ENCODE measurements at regions not wholly inside any gene's neighbourhood (a gene's known extent, or its start where the extent isn't known, plus 50 kb on each side); places are given as distances from the start of the nearest gene placed in this dataset.

GRCh38 chr10:131703541-131703940 is 197.3 kb upstream of the PPP2R2D start:
- Histone ChIP-seq H3K27me3 (ENCODE audit: control insufficient read depth in 2 of 2, insufficient read depth in 2 of 2, low read length in 2 of 2) (no peaks in the 10 kb centered on the region), H3K9me3 (ENCODE audit: control insufficient read depth in 2 of 3, low read length in 3 of 3) (no peaks in the 10 kb centered on the region), H3K4me3 (ENCODE audit: low read length) (no peak overlapping the region), H3K36me3 (ENCODE audit: control insufficient read depth in 2 of 3, insufficient read depth in 3 of 3, low read length in 3 of 3) (no peaks in the 10 kb centered on the region), H3K4me1 (ENCODE audit: control insufficient read depth in 2 of 2, insufficient read depth in 2 of 2, low read length in 2 of 2) (no peaks in the 10 kb centered on the region), H3K27ac (ENCODE audit: low read depth, low read length) (no peak overlapping the region)
- intact Hi-C loops (cut with micrococcal nuclease), result no loop called here
- CTCF ChIA-PET, result no interaction called here
- Mint-ChIP-seq H3K27me3 (peaks cover 0 to 54% (median 14%) of the 10 kb centered on the region in 5 donors), H3K4me1 (no peaks in the 10 kb centered on the region), H3K9me3 (peaks cover 0 to 18% (median 9%) of the 10 kb centered on the region in 11 donors), H3K36me3 (no peaks in the 10 kb centered on the region), H3K4me3 (no peak overlapping the region), H3K27ac (no peak overlapping the region)
- ATAC-seq (no peak), DNase-seq (no peak)
- POLR2A ChIA-PET, result no interaction called here

- Histone ChIP-seq H3K27ac (ENCODE audit: low read depth, low read length) (no peak overlapping the region), H3K36me3 (ENCODE audit: control insufficient read depth in 2 of 3, insufficient read depth in 3 of 3, low read length in 3 of 3) (no peaks in the 10 kb centered on the region), H3K4me1 (ENCODE audit: control insufficient read depth in 2 of 2, insufficient read depth in 2 of 2, low read length in 2 of 2) (no peaks in the 10 kb centered on the region), H3K27me3 (ENCODE audit: control insufficient read depth in 2 of 2, insufficient read depth in 2 of 2, low read length in 2 of 2) (no peaks in the 10 kb centered on the region), H3K9me3 (ENCODE audit: control insufficient read depth in 2 of 3, low read length in 3 of 3) (no peaks in the 10 kb centered on the region), H3K4me3 (ENCODE audit: low read length) (no peak overlapping the region)
- no peaks in the 10 kb centered on the region for H3K36me3 Mint-ChIP-seq
- ChIA-PET CTCF (no interaction called here), POLR2A (no interaction called here)
- peaks cover 0 to 18% (median 9%) of the 10 kb centered on the region in 11 donors for H3K9me3 Mint-ChIP-seq
- peaks cover 0 to 54% (median 14%) of the 10 kb centered on the region in 5 donors for H3K27me3 Mint-ChIP-seq
- H3K27ac Mint-ChIP-seq, result no peak overlapping the region
- no peak for ATAC-seq
- intact Hi-C loops (cut with micrococcal nuclease), result no loop called here
- H3K4me1 Mint-ChIP-seq, result no peaks in the 10 kb centered on the region
- no peak for DNase-seq
- H3K4me3 Mint-ChIP-seq, result no peak overlapping the region
Observed at GRCh38 chr10:131703941-131704340, 196.9 kb upstream of the PPP2R2D start.

- Mint-ChIP-seq H3K4me3 (no peak overlapping the region), H3K9me3 (peaks cover 0 to 24% (median 9%) of the 10 kb centered on the region in 11 donors), H3K36me3 (no peaks in the 10 kb centered on the region), H3K27me3 (peaks cover 0 to 44% (median 16%) of the 10 kb centered on the region in 5 donors), H3K27ac (no peak overlapping the region), H3K4me1 (no peaks in the 10 kb centered on the region)
- H3K27ac ChIP-seq (ENCODE audit: low read depth, low read length), result no peak overlapping the region
- no peak overlapping the region for H3K4me3 ChIP-seq (ENCODE audit: low read length)
- H3K4me1 ChIP-seq (ENCODE audit: control insufficient read depth in 2 of 2, insufficient read depth in 2 of 2, low read length in 2 of 2), result no peaks in the 10 kb centered on the region
- ChIA-PET POLR2A (no interaction called here), CTCF (no interaction called here)
- H3K36me3 ChIP-seq (ENCODE audit: control insufficient read depth in 2 of 3, insufficient read depth in 3 of 3, low read length in 3 of 3), result no peaks in the 10 kb centered on the region
- no peaks in the 10 kb centered on the region for H3K27me3 ChIP-seq (ENCODE audit: control insufficient read depth in 2 of 2, insufficient read depth in 2 of 2, low read length in 2 of 2)
- ATAC-seq (no peak), DNase-seq (no peak)
- intact Hi-C loops (cut with micrococcal nuclease), result no loop called here
- no peaks in the 10 kb centered on the region for H3K9me3 ChIP-seq (ENCODE audit: control insufficient read depth in 2 of 3, low read length in 3 of 3)
Observed at GRCh38 chr10:131706476-131706875, 194.3 kb upstream of the PPP2R2D start.

GRCh38 chr10:131706952-131707351 is 193.9 kb upstream of the PPP2R2D start:
- Mint-ChIP-seq H3K27me3 (peaks cover 0 to 41% (median 13%) of the 10 kb centered on the region in 5 donors), H3K9me3 (peaks cover 0 to 24% (median 9%) of the 10 kb centered on the region in 11 donors), H3K36me3 (no peaks in the 10 kb centered on the region), H3K4me3 (no peak overlapping the region), H3K27ac (no peak overlapping the region), H3K4me1 (no peaks in the 10 kb centered on the region)
- H3K27ac ChIP-seq (ENCODE audit: low read depth, low read length), result no peak overlapping the region
- ChIA-PET POLR2A (no interaction called here), CTCF (no interaction called here)
- H3K4me1 ChIP-seq (ENCODE audit: control insufficient read depth in 2 of 2, insufficient read depth in 2 of 2, low read length in 2 of 2), result no peaks in the 10 kb centered on the region
- H3K9me3 ChIP-seq (ENCODE audit: control insufficient read depth in 2 of 3, low read length in 3 of 3), result no peaks in the 10 kb centered on the region
- no peaks in the 10 kb centered on the region for H3K27me3 ChIP-seq (ENCODE audit: control insufficient read depth in 2 of 2, insufficient read depth in 2 of 2, low read length in 2 of 2)
- no peaks in the 10 kb centered on the region for H3K36me3 ChIP-seq (ENCODE audit: control insufficient read depth in 2 of 3, insufficient read depth in 3 of 3, low read length in 3 of 3)
- DNase-seq, result no peak
- intact Hi-C loops (cut with micrococcal nuclease), result no loop called here
- no peak overlapping the region for H3K4me3 ChIP-seq (ENCODE audit: low read length)
- no peak for ATAC-seq

- POLR2A ChIA-PET, result no interaction called here
- Histone ChIP-seq H3K9me3 (ENCODE audit: control insufficient read depth in 2 of 3, low read length in 3 of 3) (no peaks in the 10 kb centered on the region), H3K27ac (ENCODE audit: low read depth, low read length) (no peak overlapping the region), H3K4me1 (ENCODE audit: control insufficient read depth in 2 of 2, insufficient read depth in 2 of 2, low read length in 2 of 2) (no peaks in the 10 kb centered on the region), H3K4me3 (ENCODE audit: low read length) (no peak overlapping the region), H3K27me3 (ENCODE audit: control insufficient read depth in 2 of 2, insufficient read depth in 2 of 2, low read length in 2 of 2) (no peaks in the 10 kb centered on the region), H3K36me3 (ENCODE audit: control insufficient read depth in 2 of 3, insufficient read depth in 3 of 3, low read length in 3 of 3) (no peaks in the 10 kb centered on the region)
- CTCF ChIA-PET, result no interaction called here
- Mint-ChIP-seq H3K36me3 (no peaks in the 10 kb centered on the region), H3K4me3 (no peak overlapping the region), H3K27ac (no peak overlapping the region), H3K9me3 (peaks cover 0 to 24% (median 9%) of the 10 kb centered on the region in 11 donors), H3K4me1 (no peaks in the 10 kb centered on the region), H3K27me3 (peaks cover 0 to 36% (median 8%) of the 10 kb centered on the region in 5 donors)
- ATAC-seq, result no peak
- DNase-seq, result no peak
- intact Hi-C loops (cut with micrococcal nuclease), result no loop called here
Observed at GRCh38 chr10:131708225-131708880, 192.5 kb upstream of the PPP2R2D start.

- Mint-ChIP-seq H3K27me3 (peaks cover 0 to 25% (median 13%) of the 10 kb centered on the region in 5 donors), H3K4me3 (no peak overlapping the region), H3K27ac (no peak overlapping the region), H3K4me1 (no peaks in the 10 kb centered on the region), H3K36me3 (no peaks in the 10 kb centered on the region), H3K9me3 (peaks cover 0 to 24% (median 9%) of the 10 kb centered on the region in 11 donors)
- no peaks in the 10 kb centered on the region for H3K36me3 ChIP-seq (ENCODE audit: control insufficient read depth in 2 of 3, insufficient read depth in 3 of 3, low read length in 3 of 3)
- intact Hi-C loops (cut with micrococcal nuclease), result no loop called here
- no peak for DNase-seq
- H3K4me1 ChIP-seq (ENCODE audit: control insufficient read depth in 2 of 2, insufficient read depth in 2 of 2, low read length in 2 of 2), result no peaks in the 10 kb centered on the region
- H3K9me3 ChIP-seq (ENCODE audit: control insufficient read depth in 2 of 3, low read length in 3 of 3), result no peaks in the 10 kb centered on the region
- H3K27ac ChIP-seq (ENCODE audit: low read depth, low read length), result no peak overlapping the region
- H3K27me3 ChIP-seq (ENCODE audit: control insufficient read depth in 2 of 2, insufficient read depth in 2 of 2, low read length in 2 of 2), result no peaks in the 10 kb centered on the region
- no peak overlapping the region for H3K4me3 ChIP-seq (ENCODE audit: low read length)
- CTCF ChIA-PET, result no interaction called here
- POLR2A ChIA-PET, result no interaction called here
- no peak for ATAC-seq
Observed at GRCh38 chr10:131710142-131710861, 190.5 kb upstream of the PPP2R2D start.

- Histone ChIP-seq H3K27ac (ENCODE audit: low read depth, low read length) (no peak overlapping the region), H3K36me3 (ENCODE audit: control insufficient read depth in 2 of 3, insufficient read depth in 3 of 3, low read length in 3 of 3) (no peaks in the 10 kb centered on the region), H3K27me3 (ENCODE audit: control insufficient read depth in 2 of 2, insufficient read depth in 2 of 2, low read length in 2 of 2) (no peaks in the 10 kb centered on the region), H3K9me3 (ENCODE audit: control insufficient read depth in 2 of 3, low read length in 3 of 3) (no peaks in the 10 kb centered on the region), H3K4me1 (ENCODE audit: control insufficient read depth in 2 of 2, insufficient read depth in 2 of 2, low read length in 2 of 2) (no peaks in the 10 kb centered on the region), H3K4me3 (ENCODE audit: low read length) (no peak overlapping the region)
- ChIA-PET CTCF (no interaction called here), POLR2A (no interaction called here)
- no peak for ATAC-seq
- H3K27me3 Mint-ChIP-seq, result peaks cover 0 to 16% (median 13%) of the 10 kb centered on the region in 5 donors
- intact Hi-C loops (cut with micrococcal nuclease), result no loop called here
- H3K4me1 Mint-ChIP-seq, result peaks cover 0 to 12% (median 5%) of the 10 kb centered on the region in 7 donors
- H3K36me3 Mint-ChIP-seq, result no peaks in the 10 kb centered on the region
- H3K27ac Mint-ChIP-seq, result no peak overlapping the region
- DNase-seq, result no peak
- H3K9me3 Mint-ChIP-seq, result peaks cover 0 to 11% (median 2%) of the 10 kb centered on the region in 11 donors
- no peak overlapping the region for H3K4me3 Mint-ChIP-seq
Observed at GRCh38 chr10:131722121-131722520, 178.7 kb upstream of the PPP2R2D start.
